ENCODE measurements at regions not wholly inside any gene's neighbourhood (a gene's known extent, or its start where the extent isn't known, plus 50 kb on each side); places are given as distances from the start of the nearest gene placed in this dataset.
"Not testable (repeated sequence)": the region's sequence is repeated elsewhere in the genome, so short reads cannot be mapped to it uniquely, and the experiment has no call there.

DNA sequence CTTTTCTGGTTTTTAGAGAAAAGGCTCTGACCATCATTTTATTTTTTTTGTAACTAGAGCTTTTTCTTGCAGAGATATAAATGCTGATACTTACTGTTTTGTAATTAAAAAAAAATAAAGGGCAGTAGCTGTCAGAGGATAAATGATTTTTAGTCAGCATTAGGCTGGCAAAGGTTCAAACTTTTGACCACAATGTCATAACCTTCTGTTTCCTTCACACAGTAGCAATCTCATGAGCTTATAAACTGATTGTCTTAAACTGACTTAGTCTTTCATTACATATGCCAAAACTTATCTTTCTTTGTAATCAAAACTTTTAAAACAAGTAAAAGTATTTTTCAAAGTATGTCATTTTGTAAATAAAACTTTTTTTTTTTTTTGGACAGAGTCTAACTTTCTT is 841.9 kb downstream of the OTOL1 start:
- DNase-seq: no peak

DNA sequence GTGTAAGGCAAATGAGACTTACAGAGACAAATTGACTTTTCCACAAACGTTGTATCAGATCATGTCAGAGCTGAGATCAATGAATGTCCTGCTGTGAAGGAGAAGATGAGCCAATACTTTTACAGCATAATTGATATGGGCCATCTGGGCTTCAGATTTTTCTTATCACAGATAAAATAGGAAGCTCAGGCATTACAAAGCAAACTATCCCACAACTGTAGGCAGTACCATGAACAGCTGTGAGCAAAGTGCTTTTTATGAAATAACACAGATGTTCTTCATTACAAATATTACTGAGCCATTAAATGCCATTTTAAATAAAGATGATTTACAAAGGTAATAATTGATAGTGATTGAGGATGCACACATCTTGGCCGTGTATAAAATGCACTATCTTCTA is 852.3 kb downstream of the OTOL1 start:
- DNase-seq: no peak

DNA sequence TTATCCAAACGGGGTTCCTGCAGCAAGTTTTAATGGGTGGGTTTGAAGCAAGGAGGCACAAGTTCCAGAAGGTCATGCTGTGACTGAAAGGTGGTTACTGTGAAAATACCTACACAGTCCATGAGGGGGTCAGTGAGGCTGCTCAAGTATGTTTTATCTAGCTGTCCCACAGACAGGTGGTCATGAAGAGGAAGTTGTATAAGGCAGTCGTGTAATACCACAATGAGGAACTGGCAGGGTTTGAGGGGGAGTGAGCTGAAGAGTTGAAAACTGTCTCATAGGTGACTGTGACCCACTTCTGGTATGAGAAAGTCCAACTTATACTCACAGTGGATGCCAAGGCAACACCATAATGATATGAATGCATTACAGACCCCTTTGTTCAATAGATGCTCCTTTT is 856.8 kb downstream of the OTOL1 start:
- DNase-seq: no peak

- no peak for DNase-seq
These were observed 857.7 kb downstream of the OTOL1 start for GRCh38 chr3:162354356-162354755.

- no peak for DNase-seq
These were observed 868.6 kb downstream of the OTOL1 start for GRCh38 chr3:162365066-162365719.

DNA sequence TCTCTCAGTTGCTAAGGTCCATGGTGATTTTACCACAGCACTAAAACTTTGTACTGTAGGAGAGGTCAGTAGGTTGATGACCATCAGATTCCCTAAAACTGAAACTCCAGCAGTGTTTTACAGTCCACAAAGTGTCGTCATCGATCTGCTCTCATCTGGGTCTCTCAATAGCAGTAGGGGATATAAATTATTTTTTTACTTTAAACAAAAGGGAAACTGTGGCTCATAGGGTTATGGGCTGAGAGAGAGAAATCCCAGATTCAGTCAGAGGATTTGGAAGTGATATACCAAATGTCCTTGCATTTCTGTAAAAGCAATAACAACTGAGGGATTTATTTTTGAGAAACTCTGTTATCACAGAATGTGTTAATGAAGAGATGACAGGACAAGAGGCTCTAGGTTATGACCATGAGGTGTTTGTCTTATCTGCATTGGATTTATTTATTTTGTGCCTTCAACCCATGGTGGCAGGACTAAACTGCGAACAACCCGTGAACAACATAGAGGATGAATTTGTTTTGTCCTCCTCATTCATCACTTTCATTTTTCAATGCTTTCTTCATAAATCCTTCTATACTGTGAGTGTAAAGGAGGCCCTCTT is 869.7 kb downstream of the OTOL1 start:
- DNase-seq: no peak

DNA sequence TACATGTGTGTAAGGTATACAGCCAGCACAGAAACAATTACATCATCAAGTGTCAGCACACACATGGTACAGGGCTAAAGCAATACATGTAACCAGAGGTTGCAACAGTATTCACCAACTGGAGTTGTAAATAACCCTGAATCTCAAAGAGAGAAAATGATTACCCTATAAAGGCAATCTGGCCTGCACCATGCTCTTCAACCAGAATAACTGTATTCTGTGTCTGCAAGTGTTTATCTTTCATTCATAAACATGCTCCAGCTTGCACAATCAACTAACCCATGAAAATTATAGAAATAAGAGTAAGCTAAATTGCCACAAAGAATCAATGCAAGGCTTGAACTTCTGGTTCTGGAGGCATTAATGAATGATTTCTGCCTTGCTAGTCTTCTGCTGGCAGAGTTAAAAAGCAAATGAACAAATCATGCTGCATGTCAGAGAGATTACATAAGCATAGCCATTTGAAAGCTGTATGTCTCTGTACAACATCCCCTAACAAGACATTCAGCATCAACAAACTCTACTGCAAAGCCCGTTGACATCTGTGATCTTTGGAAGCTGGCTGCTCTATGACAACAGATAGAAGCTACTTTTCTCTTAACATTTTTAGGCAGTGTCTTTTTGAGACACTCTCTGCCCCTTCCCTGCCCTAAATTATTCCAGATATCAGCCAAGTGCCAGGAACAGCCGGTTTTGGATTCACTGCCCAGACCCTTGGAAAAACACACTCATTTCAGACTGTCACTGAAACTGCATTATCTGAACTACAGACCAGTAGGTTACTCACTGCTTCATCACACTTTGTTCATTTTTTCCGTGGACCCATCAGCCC is 871.0 kb downstream of the OTOL1 start:
- no peak for DNase-seq

DNA sequence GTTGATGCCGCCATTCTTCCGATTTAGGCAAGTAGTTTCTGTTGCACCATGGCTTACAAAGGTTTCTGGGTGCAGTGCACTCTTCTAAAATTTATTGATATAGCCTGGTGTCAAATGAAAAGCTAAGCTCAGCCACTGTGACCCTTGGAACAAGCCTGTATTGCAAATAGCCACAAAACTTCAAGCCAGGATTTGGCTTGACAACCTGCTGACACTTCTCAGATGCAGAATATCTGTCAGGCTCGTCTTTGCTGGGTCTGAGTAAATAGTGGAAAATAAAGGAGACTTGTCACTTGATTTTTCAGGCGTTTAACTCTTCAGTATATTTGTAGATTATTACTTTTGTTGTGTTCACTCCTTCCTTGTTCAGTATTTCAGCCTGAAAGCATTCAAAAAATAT is 871.8 kb downstream of the OTOL1 start:
- no peak for DNase-seq

DNA sequence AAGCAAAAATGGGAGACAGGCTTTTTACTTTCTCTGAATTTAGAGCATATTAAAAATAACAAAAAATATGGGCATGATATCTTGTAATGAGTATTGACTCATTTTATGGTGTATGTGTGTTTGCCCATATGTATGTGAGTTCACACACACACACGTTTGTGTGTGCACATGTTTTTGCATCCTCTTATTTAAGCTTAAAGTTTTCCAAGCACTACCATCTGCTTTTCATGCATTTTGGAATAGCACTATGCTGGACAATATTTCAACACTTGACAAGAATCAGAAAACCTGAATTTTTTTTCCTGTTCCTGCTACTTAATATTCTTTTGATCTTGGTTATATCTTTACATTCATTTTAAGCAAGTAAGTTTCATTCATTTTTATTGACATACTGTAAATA is 872.7 kb downstream of the OTOL1 start:
- no peak for DNase-seq

DNA sequence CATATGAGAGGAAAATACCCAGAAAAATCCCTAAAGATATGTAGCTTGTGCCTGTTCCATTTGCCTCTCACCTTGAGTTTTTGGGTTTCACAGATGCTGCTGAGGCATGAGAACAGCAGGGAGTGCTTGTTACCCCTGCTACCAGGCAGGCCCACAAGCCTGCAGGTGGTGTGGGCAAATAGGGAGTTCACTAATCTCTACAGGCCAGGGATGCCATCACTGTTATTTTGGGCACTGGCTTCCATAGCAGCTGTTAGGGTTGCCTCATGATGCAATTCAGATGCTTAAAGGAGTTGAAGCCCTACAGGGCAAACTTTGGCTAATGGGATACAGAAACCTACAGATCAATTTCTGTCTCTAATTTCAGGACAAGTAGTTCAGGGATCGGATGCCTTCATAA is 873.5 kb downstream of the OTOL1 start:
- no peak for DNase-seq

- DNase-seq: no peak
These were observed 880.2 kb downstream of the OTOL1 start for GRCh38 chr3:162376761-162377160.

GRCh38 chr3:162377608-162378007 is 881.0 kb downstream of the OTOL1 start:
- DNase-seq: no peak

DNA sequence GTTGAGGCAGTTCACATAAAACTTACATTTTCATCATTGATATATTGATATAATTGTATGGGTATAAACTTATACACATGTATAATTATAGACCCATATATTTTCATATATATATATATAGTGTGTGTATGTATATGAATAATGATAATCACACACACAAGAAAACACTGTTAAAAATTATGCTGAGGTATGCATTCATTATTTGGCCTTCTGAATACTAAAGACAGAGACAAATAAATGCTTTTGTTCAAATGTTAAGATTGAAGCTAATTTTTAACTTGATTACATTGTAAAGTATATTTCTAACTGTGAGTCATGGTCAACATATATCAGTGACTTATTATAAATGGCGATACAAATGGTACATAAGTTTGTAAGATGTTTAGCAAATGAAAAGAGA is 888.8 kb downstream of the OTOL1 start:
- no peak for DNase-seq

GRCh38 chr3:162390891-162391290 is 894.3 kb downstream of the OTOL1 start:
- DNase-seq: no peak

DNA sequence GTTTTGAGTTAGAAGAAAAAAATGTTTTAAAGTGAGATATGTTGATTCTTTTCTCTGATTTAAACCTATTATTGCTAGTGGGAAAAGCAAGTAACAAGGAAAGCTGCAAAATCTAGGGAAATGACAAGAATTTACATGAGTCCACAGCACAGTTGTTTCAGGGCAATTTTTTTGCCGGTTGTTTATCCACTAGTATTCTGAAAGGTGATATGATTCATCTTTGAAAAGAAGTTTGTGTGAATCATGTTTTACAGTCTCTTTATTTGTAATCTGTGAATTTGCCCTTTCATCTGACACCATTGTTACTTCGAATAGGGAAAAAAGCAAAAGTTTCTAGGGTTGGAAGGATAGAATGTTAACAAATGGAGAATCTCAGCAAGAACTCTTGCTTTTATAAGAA is 894.7 kb downstream of the OTOL1 start:
- no peak for DNase-seq

GRCh38 chr3:162395496-162395895 is 898.9 kb downstream of the OTOL1 start:
- DNase-seq: no peak

GRCh38 chr3:162398554-162398953 is 901.9 kb downstream of the OTOL1 start:
- DNase-seq: no peak

DNA sequence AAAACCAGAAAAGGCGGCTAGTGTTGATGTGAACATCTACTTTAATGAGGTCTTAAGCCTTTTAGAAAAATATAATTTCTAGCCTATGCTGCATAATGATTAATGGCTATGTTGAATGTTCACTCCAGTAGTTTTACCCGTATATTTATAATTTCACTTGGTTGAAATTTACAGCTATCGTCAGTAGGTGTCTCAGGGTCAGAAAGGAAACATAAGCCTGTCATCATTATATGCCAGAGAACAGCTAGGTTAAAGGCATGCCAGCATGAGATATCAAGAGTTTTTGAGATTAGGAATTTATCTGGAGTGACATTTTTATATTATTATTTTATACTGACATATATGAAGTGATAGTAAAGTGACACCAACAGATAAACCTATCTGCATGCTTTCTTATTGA is 904.1 kb downstream of the OTOL1 start:
- no peak for DNase-seq

- not testable (repeated sequence) for DNase-seq
These were observed 914.9 kb downstream of the OTOL1 start for GRCh38 chr3:162411556-162411955.

DNA sequence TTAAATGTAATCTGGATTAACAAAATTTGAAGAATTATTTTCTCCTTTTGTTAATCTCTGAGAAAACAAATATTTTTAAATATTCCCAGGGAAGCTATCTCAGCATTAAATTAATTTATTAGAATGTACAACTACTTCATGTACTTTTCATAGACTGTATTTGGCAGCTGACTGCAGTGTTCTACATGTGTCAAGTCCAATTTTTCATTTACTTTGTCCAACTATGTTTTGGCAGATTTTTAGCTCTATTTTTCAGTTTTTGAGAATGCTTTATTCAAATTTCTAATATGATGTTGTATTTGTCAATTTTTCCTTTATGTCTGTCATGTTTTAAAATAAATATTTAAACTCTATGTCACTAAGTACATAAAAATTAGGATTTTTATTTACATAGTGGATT is 925.1 kb downstream of the OTOL1 start:
- no peak for DNase-seq

DNA sequence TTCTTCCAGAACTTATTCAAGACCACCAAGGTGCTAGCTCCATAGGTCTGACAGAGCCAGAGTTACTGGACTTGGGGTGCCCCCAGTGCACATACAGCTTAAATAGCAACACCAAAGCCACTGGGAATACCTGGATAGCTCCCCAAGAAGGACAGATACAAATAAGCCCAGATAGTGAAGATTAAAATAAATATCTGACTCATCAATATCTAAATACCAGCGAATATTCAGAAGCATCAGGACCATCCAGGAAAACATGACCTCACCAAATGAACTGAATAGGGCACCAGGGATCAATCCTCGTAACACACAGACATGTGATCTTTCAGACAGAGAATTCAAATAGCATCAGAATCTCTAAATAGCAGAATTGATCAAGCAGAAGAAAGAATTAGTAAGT is 931.6 kb downstream of the OTOL1 start:
- no peak for DNase-seq

GRCh38 chr3:162435750-162436149 is 939.1 kb downstream of the OTOL1 start:
- no peak for DNase-seq

GRCh38 chr3:162436826-162437225 is 940.2 kb downstream of the OTOL1 start:
- DNase-seq: no peak

GRCh38 chr3:162437480-162437879 is 940.9 kb downstream of the OTOL1 start:
- DNase-seq: no peak

Measured in CD4-positive, alpha-beta T cell treated with Interleukin-15 for 1 hour (primary cell).